ENCODE measurements at regions not wholly inside any gene's neighbourhood (a gene's known extent, or its start where the extent isn't known, plus 50 kb on each side); places are given as distances from the start of the nearest gene placed in this dataset.

- no peak for FAIRE-seq
- H3K9ac ChIP-seq (ENCODE audit: low read length in 3 of 3): no peak overlapping the region
- no peak overlapping the region for H3K27ac ChIP-seq (ENCODE audit: low read depth in 2 of 2, low read length in 2 of 2)
- no peak overlapping the region for H3K4me3 ChIP-seq (ENCODE audit: low read length in 3 of 3)
- intact Hi-C loops (cut with DNase I): no loop called here
- TF ChIP-seq, protein P1, sequence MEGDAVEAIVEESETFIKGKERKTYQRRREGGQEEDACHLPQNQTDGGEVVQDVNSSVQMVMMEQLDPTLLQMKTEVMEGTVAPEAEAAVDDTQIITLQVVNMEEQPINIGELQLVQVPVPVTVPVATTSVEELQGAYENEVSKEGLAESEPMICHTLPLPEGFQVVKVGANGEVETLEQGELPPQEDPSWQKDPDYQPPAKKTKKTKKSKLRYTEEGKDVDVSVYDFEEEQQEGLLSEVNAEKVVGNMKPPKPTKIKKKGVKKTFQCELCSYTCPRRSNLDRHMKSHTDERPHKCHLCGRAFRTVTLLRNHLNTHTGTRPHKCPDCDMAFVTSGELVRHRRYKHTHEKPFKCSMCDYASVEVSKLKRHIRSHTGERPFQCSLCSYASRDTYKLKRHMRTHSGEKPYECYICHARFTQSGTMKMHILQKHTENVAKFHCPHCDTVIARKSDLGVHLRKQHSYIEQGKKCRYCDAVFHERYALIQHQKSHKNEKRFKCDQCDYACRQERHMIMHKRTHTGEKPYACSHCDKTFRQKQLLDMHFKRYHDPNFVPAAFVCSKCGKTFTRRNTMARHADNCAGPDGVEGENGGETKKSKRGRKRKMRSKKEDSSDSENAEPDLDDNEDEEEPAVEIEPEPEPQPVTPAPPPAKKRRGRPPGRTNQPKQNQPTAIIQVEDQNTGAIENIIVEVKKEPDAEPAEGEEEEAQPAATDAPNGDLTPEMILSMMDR (IDR thresholded peaks at IDR 0.05; ENCODE audit: borderline replicate concordance, extremely low read depth, insufficient read depth): no peak
- H3K4me1 ChIP-seq (ENCODE audit: control insufficient read depth in 2 of 3, insufficient read depth in 2 of 3, low read depth in 1 of 3, low read length in 3 of 3): no peaks in the 10 kb centered on the region
- DNase-seq: no peak
- H3K27me3 ChIP-seq (ENCODE audit: control insufficient read depth, insufficient read depth, low read length): no peaks in the 10 kb centered on the region
- no peaks in the 10 kb centered on the region for H3K36me3 ChIP-seq (ENCODE audit: control insufficient read depth in 2 of 3, insufficient read depth in 3 of 3, low read length in 3 of 3)
- no peaks in the 10 kb centered on the region for H3K9me3 ChIP-seq (ENCODE audit: control insufficient read depth in 2 of 3, insufficient read depth in 1 of 3, low read length in 3 of 3)
These were observed 72.9 kb upstream of the SPAG17 start for GRCh38 chr1:118257946-118258345.

GRCh38 chr1:118254491-118255425, 69.7 kb upstream of the SPAG17 start:
- Histone ChIP-seq H3K4me1 (ENCODE audit: control insufficient read depth in 2 of 3, insufficient read depth in 2 of 3, low read depth in 1 of 3, low read length in 3 of 3) (no peaks in the 10 kb centered on the region), H3K9me3 (ENCODE audit: control insufficient read depth in 2 of 3, insufficient read depth in 1 of 3, low read length in 3 of 3) (no peaks in the 10 kb centered on the region), H3K4me3 (ENCODE audit: low read length in 3 of 3) (no peak overlapping the region), H3K9ac (ENCODE audit: low read length in 3 of 3) (no peak overlapping the region), H3K36me3 (ENCODE audit: control insufficient read depth in 2 of 3, insufficient read depth in 3 of 3, low read length in 3 of 3) (no peaks in the 10 kb centered on the region), H3K27me3 (ENCODE audit: control insufficient read depth, insufficient read depth, low read length) (no peaks in the 10 kb centered on the region), H3K27ac (ENCODE audit: low read depth in 2 of 2, low read length in 2 of 2) (no peak overlapping the region)
- FAIRE-seq: no peak
- intact Hi-C loops (cut with DNase I): no loop called here
- no peak for DNase-seq
- TF ChIP-seq, protein P1 (IDR thresholded peaks at IDR 0.05; ENCODE audit: borderline replicate concordance, extremely low read depth, insufficient read depth): no peak

DNA sequence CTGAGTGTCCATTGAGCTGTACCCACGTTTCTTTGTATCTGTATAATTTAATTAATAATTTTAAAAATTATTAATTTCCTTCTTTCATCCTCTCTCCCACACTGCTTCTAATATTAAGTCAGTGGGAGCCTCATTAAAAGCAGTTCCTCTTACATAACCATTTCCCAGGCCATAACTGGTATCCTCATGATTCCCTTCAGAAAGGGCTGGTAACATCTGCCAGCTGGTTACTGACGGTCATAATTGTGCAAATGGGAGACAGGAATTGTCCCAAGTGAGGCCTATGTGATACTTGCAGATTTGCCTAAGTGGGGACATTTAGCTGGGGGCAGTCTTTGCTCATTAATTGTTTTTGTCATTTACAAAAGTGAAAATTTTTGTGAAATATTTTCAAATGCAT, 69.0 kb upstream of the SPAG17 start:
- FAIRE-seq (no peak), DNase-seq (peak in 1 of 5 donors; percentile 18)
- no peaks in the 10 kb centered on the region for H3K9me3 ChIP-seq (ENCODE audit: control insufficient read depth in 2 of 3, insufficient read depth in 1 of 3, low read length in 3 of 3)
- intact Hi-C loops (cut with DNase I): no loop called here
- H3K36me3 ChIP-seq (ENCODE audit: control insufficient read depth in 2 of 3, insufficient read depth in 3 of 3, low read length in 3 of 3): no peaks in the 10 kb centered on the region
- H3K27me3 ChIP-seq (ENCODE audit: control insufficient read depth, insufficient read depth, low read length): no peaks in the 10 kb centered on the region
- H3K4me3 ChIP-seq (ENCODE audit: low read length in 3 of 3): no peak overlapping the region
- H3K4me1 ChIP-seq (ENCODE audit: control insufficient read depth in 2 of 3, insufficient read depth in 2 of 3, low read depth in 1 of 3, low read length in 3 of 3): no peaks in the 10 kb centered on the region
- no peak overlapping the region for H3K9ac ChIP-seq (ENCODE audit: low read length in 3 of 3)
- H3K27ac ChIP-seq (ENCODE audit: low read depth in 2 of 2, low read length in 2 of 2): no peak overlapping the region
- TF ChIP-seq, protein P1 (IDR thresholded peaks at IDR 0.05; ENCODE audit: borderline replicate concordance, extremely low read depth, insufficient read depth): no peak

All from kidney (tissue), 13 donors.